Inferior parietal cortex (tissue), 1 donor: ENCODE measurements at regions not wholly inside any gene's neighbourhood (a gene's known extent, or its start where the extent isn't known, plus 50 kb on each side); places are given as distances from the start of the nearest gene placed in this dataset.

ENCODE experiments used
- DNase-seq: peaks from one replicate; pipeline ENCODE4 v3.0.0-alpha.2; 2016; ENCODE audit errors: extremely low spot score

GRCh38 chr7:1286946-1287645 lies 54.4 kb downstream of the UNCX start:
- no peak for DNase-seq

GRCh38 chr7:1287752-1288201 lies 55.1 kb downstream of the UNCX start:
- no peak for DNase-seq

GRCh38 chr7:1288390-1288995 lies 55.8 kb downstream of the UNCX start:
- DNase-seq, result no peak

- no peak for DNase-seq
Measured at GRCh38 chr7:1288996-1289551, 56.4 kb downstream of the UNCX start.

DNA sequence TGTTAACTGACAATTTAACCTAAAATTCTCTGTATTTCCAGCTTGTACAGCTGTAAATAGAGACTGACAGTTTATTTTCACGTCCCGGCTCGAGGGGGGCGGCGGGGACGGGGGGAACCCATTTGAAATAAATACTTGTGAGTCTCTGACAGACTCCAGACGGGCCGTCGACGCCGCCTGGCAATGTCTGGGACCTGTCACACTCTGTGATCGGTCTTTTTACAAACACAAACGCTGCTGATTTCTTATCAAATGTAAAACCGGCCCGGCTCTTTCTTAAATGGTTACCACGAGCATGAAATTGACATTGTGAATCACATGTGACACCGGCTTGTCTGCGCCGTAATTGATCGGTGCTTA lies 57.0 kb downstream of the UNCX start:
- peak; percentile 17 for DNase-seq

DNA sequence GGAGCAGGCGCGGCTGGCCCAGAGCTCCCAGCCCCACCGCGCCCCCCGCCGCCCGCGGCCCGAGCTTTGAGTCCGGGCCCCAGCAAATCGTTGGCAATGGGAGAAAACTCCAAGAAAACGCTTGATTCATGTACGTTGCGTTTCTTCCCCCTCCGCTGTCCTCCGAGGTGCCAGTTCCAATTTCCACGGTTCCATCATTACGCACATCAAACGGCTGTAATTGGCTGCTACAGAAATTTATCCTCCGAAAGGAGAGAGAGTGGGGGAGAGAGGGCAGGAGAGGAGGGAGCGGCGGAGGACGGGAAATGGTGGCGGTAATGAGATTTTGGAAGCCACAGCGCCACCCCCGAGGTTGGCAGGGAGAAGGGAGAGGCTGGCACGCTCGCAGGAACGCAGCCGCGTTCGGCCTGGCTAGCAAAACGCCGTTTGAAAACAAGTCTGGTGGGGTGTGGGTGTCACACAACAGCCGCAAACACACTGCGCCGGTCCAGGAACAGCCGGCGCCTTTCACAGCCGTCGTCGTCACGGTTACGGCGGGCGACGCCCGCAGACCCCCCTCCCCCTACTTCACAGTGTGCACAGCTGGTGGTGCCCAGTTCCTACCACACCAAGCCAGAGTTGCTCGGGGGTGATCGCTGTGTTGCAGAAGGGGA lies 57.5 kb downstream of the UNCX start:
- DNase-seq, result peak; percentile 56

DNA sequence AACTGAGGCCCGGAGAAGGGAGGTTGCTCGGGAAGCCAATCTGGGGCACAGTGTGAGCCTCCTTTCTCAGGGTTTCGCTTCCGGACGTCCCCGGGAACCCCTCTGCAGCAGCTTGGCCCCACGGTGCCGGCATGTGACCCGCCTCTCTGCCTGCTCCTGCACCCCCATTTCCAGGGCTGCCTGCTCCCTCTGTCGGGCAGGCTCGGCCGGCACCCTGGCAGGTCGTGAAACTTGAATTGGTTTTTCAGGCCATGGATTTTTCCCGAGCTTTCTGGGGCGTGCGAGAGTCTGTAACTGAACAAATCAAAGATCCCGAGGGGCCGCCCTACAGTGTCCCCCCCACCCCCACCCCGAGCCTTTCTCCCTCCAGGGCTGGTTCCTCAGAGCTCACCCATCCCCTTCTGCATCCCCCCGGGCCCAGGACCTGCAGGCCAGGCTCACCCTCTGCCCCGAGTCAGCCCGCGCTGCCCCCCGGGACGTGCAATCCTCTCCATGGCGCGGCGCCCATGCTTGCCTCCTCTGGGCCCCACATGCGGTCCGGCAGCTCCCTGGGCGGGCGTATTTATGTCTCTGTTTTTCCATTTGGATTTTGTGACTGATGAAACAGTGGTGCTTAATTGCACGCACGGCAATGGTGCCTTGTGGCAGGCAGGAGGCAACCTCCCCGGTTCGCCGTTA lies 58.1 kb downstream of the UNCX start:
- no peak for DNase-seq

GRCh38 chr7:1291357-1291689 lies 58.7 kb downstream of the UNCX start:
- no peak for DNase-seq

- DNase-seq, result no peak
Measured at GRCh38 chr7:1291845-1292765, 59.4 kb downstream of the UNCX start.

GRCh38 chr7:1292972-1293830 lies 60.5 kb downstream of the UNCX start:
- DNase-seq, result no peak

DNA sequence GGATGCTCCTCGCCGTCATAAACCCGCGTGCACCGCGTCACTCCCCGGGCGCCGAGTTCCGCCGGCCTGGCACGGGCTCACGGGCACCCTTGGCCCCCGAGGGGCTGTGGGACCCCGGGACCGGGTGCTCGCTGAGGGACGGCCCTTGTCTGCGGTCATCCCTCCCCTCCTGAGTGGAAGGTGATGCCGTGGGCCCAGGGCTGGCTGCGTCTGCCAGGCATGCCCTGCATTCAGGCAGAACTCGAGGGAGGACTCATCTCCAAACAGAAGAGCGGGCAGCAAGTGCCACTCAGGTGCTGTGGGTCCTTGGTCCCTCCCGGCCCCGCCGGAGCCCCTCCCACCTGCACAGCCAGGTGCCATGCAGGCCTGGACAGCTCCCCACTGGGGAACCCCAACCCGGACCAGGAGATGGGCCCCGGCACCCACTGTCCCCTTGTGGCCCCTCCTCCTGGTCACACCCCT lies 61.3 kb downstream of the UNCX start:
- DNase-seq, result no peak

- DNase-seq, result no peak
Measured at GRCh38 chr7:1295776-1296355, 63.2 kb downstream of the UNCX start.

DNA sequence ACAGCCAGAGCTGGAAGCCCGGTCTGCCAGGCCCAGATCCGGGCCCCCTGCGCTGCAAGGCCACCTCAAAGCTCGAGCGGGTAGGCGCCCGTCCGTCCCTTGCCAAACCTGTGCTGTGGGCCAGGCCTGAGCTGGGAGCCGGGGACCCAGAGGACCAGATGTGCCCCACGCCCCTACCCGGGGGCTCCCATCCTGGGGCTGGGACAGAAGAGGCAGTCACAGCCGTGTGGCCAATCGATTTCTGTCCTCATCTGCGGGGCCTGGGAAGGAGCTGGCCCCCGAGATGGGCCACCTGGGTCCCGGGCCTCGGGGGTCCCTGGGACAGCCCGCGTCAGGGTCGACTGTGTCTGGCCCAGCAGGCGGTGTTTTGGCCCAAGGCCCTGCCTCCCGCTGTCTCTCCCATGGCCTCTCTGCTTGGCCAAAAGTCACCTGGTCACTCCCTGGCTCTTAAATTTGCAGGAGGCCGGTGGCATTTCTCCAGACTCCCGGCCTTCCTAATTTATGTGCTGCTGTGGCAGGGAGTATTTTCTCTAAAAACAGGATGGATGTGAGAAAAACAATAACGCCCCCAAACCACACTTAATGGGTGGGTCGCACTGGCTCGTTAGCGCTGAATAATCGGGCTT lies 63.8 kb downstream of the UNCX start:
- no peak for DNase-seq

GRCh38 chr7:1297017-1297960 lies 64.6 kb downstream of the UNCX start:
- DNase-seq, result no peak

DNA sequence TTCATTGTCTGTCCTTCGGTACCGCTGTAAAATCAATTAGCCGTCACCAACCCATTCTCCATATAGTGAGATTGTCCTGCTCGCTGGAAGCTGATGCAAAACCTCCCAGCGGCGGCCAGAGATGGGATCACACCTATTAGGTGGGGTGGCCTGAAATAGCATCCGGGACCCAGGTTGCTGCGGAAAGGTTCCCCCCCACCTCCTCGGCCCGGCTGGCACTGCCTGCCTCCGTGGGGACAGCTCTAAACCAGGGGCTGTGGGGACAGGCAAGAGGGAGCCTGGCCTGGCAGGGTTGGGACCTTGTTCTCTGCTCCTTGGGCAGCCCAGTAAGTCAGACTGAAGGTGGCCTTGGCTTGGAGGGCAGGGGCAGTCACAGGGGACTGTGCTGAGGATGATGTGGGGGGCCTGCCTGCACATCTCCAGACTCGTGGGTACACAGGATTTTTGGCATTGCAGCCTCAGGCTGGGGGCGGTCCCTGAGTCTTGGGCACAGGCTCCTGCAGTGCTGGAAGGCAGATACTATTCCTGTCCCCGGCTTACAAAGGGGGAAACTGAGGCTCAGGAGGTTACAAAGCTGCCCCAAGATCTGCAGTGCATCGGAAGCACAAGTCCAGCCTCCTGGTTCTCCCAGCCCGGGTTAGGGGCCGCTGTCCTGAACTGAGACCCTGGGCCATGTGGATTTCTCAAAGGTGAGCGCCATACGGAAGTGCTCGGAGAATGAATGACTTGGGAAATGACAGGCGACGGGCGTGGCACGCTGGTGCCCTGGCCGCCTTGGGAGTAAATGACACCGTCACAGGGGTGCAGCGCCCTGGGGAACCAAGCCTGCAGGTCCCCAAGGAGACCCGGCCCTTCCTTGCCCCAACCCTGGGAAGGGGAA lies 65.6 kb downstream of the UNCX start:
- no peak for DNase-seq

DNA sequence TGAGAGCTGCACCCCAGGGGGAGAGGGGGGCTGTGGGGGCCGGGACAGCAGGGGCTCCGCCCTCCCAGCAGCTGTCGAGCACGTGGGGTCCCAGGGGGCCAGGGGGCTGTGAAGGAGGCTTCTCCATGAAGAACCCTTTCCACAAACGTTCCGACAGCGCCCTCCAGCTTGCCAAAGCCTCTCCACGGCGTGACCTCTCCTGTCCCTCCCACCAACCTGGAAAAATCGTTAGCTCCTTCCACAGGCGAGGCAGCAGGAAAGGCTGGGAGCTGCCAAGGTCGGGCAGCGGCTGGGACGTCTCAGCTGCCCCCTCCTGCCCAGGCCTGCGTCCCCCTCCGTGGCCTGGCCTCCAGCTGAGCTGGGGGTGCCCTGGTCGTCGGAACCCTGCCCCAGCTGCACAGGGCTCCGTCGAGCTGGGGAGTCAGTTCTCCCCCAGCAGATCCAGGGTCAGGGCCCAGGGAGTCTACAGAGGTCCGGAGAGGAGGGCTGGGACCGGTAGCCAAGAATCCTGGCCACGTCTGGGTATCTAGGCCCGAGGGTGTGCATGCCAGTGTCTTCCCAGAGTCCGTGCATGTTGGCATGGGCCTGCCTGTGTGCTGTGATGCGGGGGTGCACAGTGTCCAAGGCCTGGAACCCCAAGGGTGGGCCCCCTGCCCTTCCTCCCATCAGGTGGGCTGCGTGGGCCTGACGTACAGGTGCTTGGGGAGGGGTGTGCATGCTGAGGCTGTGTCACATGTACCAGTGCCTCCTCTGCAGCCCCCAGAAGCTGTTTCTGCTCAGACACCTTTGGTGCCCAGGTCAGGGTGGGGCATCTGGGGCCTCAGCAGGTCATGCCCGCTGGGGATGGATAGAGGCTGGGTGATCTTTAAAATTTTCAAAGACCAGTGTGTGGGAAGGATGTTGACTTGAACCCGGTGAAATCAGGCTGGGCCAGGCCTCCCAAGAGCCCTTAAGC lies 66.5 kb downstream of the UNCX start:
- DNase-seq, result no peak
